Tibial artery (tissue), 4 donors: ENCODE measurements at regions not wholly inside any gene's neighbourhood (a gene's known extent, or its start where the extent isn't known, plus 50 kb on each side); places are given as distances from the start of the nearest gene placed in this dataset.

Source experiments
- DNase-seq, 2 donors: peaks; one replicate each; pipeline ENCODE4 v3.0.0-alpha.2; 2019
- H3K27ac ChIP-seq, 2 donors: fragments of 200-600 bp; sonication (generic) in 1 of 2; 1 replicate in 1 of 2; 2 replicates in 1 of 2; pipeline ENCODE4 v1.5.1; 2018 to 2019; ENCODE audit warnings: mild to moderate bottlenecking in 1 of 2
- H3K27me3 ChIP-seq, 2 donors: fragments of 200-600 bp; sonication (generic) in 1 of 2; one replicate each; pipeline versions ENCODE4 v1.5.1 to v1.6.0; 2016 to 2019
- H3K36me3 ChIP-seq, 3 donors: fragments of 200-600 bp; sonication (generic) in 2 of 3; one replicate each; pipeline ENCODE4 v1.5.1; 2016 to 2019; ENCODE audit warnings: mild to moderate bottlenecking in 2 of 3
- H3K4me1 ChIP-seq, 4 donors: fragments of 200-600 bp; sonication (generic) in 2 of 4; 1 replicate in 3 of 4; 2 replicates in 1 of 4; pipeline ENCODE4 v1.5.1; 2016 to 2019
- H3K4me3 ChIP-seq, 2 donors: fragments of 200-600 bp; sonication (generic) in 1 of 2; 1 replicate in 1 of 2; 2 replicates in 1 of 2; pipeline ENCODE4 v1.5.1; 2018 to 2019; ENCODE audit warnings: mild to moderate bottlenecking in 2 of 2
- H3K9me3 ChIP-seq, 3 donors: fragments of 200-600 bp; sonication (generic) in 1 of 3; one replicate each; pipeline ENCODE4 v1.5.1; 2016 to 2019
- intact Hi-C: fragments of 100-400 bp; cut with DNase I; formaldehyde crosslinking; loops from one replicate; pipeline ENCODE4 v1.15.0; 2023; ENCODE audit warnings: low total_unique reads
- TF ChIP-seq, protein P1 (sequence below), 2 experiments: fragments of 200-600 bp in 1 of 2; fragments of 450-650 bp in 1 of 2; IDR thresholded peaks; one replicate each; pipeline ENCODE4 v1.5.1; 2017 to 2019; ENCODE audit warnings: antibody characterized with exemption in 2 of 2, mild to moderate bottlenecking in 1 of 2, moderate library complexity in 1 of 2

DNA sequence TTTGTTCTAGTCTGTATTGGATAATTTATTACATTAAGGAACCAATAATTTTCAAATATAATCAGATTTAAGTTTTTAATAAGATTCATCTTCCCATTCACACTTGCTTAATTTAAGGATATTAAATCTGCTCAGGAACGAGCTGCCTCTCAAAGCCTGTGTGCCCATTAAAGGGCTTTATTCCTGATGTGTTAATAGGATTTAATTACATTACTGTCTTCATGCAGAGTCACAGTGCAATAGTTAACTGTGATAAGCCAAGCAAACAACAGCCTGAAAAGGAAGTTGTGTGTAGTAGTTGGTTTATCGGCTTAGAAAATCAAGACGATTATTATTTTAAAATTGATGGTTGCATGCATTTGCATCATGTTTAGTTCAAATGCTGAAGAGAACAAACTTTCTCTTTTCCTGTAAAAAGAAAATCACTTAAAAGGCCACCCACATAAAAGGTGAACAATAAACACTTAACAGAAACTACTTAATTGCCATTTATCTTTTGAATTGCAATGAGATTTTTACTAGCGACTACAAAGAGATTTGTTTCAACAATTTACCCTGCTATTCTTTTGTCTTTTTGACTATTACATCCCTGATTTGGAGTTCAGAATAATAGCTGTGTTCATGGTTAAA is 174.6 kb downstream of the RWDD3 start:
- intact Hi-C loops, result no loop called here
- no peak overlapping the region for H3K4me3 ChIP-seq

GRCh38 chr1:95409276-95409675 is 175.3 kb downstream of the RWDD3 start:
- TF ChIP-seq, protein P1, sequence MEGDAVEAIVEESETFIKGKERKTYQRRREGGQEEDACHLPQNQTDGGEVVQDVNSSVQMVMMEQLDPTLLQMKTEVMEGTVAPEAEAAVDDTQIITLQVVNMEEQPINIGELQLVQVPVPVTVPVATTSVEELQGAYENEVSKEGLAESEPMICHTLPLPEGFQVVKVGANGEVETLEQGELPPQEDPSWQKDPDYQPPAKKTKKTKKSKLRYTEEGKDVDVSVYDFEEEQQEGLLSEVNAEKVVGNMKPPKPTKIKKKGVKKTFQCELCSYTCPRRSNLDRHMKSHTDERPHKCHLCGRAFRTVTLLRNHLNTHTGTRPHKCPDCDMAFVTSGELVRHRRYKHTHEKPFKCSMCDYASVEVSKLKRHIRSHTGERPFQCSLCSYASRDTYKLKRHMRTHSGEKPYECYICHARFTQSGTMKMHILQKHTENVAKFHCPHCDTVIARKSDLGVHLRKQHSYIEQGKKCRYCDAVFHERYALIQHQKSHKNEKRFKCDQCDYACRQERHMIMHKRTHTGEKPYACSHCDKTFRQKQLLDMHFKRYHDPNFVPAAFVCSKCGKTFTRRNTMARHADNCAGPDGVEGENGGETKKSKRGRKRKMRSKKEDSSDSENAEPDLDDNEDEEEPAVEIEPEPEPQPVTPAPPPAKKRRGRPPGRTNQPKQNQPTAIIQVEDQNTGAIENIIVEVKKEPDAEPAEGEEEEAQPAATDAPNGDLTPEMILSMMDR (IDR thresholded peaks at IDR 0.05), result no peak

More for the DNA sequence above, 174.6 kb downstream of the RWDD3 start:
- no peak for DNase-seq
- Histone ChIP-seq H3K36me3 (no peaks in the 10 kb centered on the region), H3K27me3 (no peaks in the 10 kb centered on the region), H3K9me3 (peaks cover 0 to 10% (median 0%) of the 10 kb centered on the region in 3 donors), H3K27ac (no peak overlapping the region), H3K4me1 (peaks cover 0 to 5% (median 0%) of the 10 kb centered on the region in 4 donors)
- TF ChIP-seq, protein P1 (IDR thresholded peaks at IDR 0.05), result no peak

DNA sequence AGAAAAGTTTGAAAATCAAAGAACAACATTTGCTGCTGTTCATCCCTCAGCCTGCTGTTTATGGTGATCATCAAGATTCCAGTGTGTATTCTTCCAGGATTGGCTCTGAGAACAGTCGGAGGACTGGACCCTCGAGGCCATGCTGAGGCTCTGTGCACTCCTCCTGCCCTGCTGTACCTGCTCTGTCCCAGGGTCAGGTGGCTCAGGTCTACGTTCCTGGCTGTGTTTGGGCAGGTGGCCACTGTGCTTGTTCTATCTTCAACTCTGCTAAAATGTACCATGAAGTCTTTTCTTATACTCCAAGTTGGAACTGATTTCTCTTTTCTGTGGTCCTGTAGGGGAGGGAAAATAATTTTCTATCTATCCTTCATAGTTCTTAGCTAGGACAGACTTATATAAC is 175.9 kb downstream of the RWDD3 start:
- H3K4me1 ChIP-seq, result peaks cover 0 to 5% (median 0%) of the 10 kb centered on the region in 4 donors
- intact Hi-C loops, result no loop called here

More at GRCh38 chr1:95409276-95409675, 175.3 kb downstream of the RWDD3 start:
- DNase-seq, result no peak
- no peak overlapping the region for H3K27ac ChIP-seq
- H3K9me3 ChIP-seq, result peaks cover 0 to 4% (median 0%) of the 10 kb centered on the region in 3 donors
- peaks cover 0 to 5% (median 0%) of the 10 kb centered on the region in 4 donors for H3K4me1 ChIP-seq
- H3K36me3 ChIP-seq, result no peaks in the 10 kb centered on the region
- intact Hi-C loops, result no loop called here
- no peaks in the 10 kb centered on the region for H3K27me3 ChIP-seq
- H3K4me3 ChIP-seq, result no peak overlapping the region

DNA sequence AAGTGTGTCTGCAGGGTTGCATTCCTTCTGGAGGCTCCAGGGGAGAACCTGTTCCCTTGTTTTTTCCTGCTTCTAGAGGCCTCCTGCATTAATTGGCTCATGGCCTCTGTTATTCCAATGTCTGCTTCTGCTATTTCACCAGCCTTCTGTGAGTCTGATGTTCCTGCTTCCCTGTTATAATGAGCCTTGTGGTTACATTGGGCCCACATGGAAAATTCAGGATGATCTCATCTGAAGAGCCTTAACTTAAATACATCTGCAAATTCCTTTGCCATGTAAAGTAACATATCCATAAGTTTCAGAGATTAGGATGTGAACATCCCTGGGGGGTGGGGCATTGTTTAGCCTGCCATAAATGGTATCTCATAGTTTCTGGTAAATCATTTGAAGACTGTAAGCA is 181.1 kb downstream of the RWDD3 start:
- no peaks in the 10 kb centered on the region for H3K4me1 ChIP-seq
- H3K27me3 ChIP-seq, result no peaks in the 10 kb centered on the region
- TF ChIP-seq, protein P1 (IDR thresholded peaks at IDR 0.05), result no peak
- H3K36me3 ChIP-seq, result no peaks in the 10 kb centered on the region
- no peaks in the 10 kb centered on the region for H3K9me3 ChIP-seq
- DNase-seq, result no peak
- H3K4me3 ChIP-seq, result no peak overlapping the region
- H3K27ac ChIP-seq, result no peak overlapping the region
- intact Hi-C loops, result no loop called here

More for the DNA sequence above, 175.9 kb downstream of the RWDD3 start:
- Histone ChIP-seq H3K9me3 (no peaks in the 10 kb centered on the region), H3K4me3 (no peak overlapping the region), H3K27ac (no peak overlapping the region), H3K36me3 (no peaks in the 10 kb centered on the region), H3K27me3 (no peaks in the 10 kb centered on the region)
- TF ChIP-seq, protein P1 (IDR thresholded peaks at IDR 0.05), result no peak
- no peak for DNase-seq

DNA sequence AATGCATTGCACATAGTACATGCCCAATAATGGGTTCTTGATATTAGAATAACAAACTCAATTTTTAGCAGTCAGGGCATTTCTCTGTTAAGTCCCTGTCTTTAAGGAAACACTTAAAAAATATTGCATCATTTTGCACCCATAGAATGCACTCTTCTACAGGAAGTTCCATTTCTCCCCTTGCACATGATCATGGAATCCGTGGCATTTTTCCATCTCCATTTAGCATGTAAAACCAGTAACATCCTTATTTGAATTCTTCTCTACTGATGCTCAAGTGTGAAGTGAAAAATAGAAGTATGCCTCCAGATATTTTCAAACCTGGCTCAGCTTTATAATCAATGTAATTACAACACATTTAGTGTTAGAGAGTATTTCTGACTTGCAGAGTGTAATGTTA is 192.8 kb downstream of the RWDD3 start:
- Histone ChIP-seq H3K4me3 (no peak overlapping the region), H3K9me3 (no peaks in the 10 kb centered on the region), H3K4me1 (no peaks in the 10 kb centered on the region), H3K36me3 (no peaks in the 10 kb centered on the region), H3K27ac (no peak overlapping the region), H3K27me3 (no peaks in the 10 kb centered on the region)
- no peak for DNase-seq
- intact Hi-C loops, result no loop called here
- TF ChIP-seq, protein P1 (IDR thresholded peaks at IDR 0.05), result no peak
